K562 (cell line): ENCODE measurements at regions not wholly inside any gene's neighbourhood (a gene's known extent, or its start where the extent isn't known, plus 50 kb on each side); places are given as distances from the start of the nearest gene placed in this dataset.

Source experiments
- ATAC-seq: fragments of 200-7000 bp; cut with Tn5 transposase; 3 replicates; pipeline ENCODE4 v1.9.1; 2020; ENCODE audit warnings: moderate library complexity
- BruUV-seq: library from RNA; stranded (reverse); fragments of 400-500 nt; replicated peaks from 2 replicates; lab custom pipeline; 2021; lab: Mats Ljungman, UMichigan
- CTCF ChIA-PET: fragments of 300-600 bp; formaldehyde crosslinking; extraction: SDS; loops from one replicate; lab custom pipeline; 2021; ENCODE audit warnings: low intra/inter-chr PET ratio; lab: Yijun Ruan, JAX
- POLR2A ChIA-PET: fragments of 300-600, 350-650 bp; sonication (Branson Sonifier 250); formaldehyde crosslinking; extraction: SDS; loops from one replicate; lab custom pipeline; 2021; ENCODE audit warnings: antibody characterized with exemption, inconsistent platforms; lab: Yijun Ruan, JAX
- DNase-seq, 4 experiments: peaks; one replicate each; pipeline versions ENCODE4 v3.0.0 to v3.0.0-alpha.2; 2011 to 2018; ENCODE audit warnings: low spot score in 3 of 4, mixed read lengths in 3 of 4; ENCODE audit errors: extremely low read depth in 1 of 4
- FAIRE-seq: peaks from 2 replicates; lab custom pipeline; 2011; peaks lifted over from hg19 to GRCh38; lab: Jason Lieb, UNC
- H2AFZ ChIP-seq: 2 replicates; pipeline ENCODE4 v1.6.0; 2011; ENCODE audit warnings: low read depth, low read length, control low read depth, inconsistent platforms
- H3K27ac ChIP-seq: fragments of 200-600 bp; 3 replicates; pipeline ENCODE4 v1.8.0; 2011; ENCODE audit warnings: low read depth, mild to moderate bottlenecking, control low read depth, inconsistent platforms, low read length, moderate library complexity, mixed read lengths; ENCODE audit errors: extremely low read depth
- H3K27me3 ChIP-seq, 2 experiments: fragments of 300-600 bp in 1 of 2; 2 replicates in 1 of 2; 3 replicates in 1 of 2; pipeline versions ENCODE4 v1.6.0 to v1.8.0; 2011; ENCODE audit warnings: inconsistent platforms in 2 of 2, low read length in 2 of 2, mild to moderate bottlenecking in 1 of 2, mixed read lengths in 1 of 2, moderate library complexity in 1 of 2; ENCODE audit not compliant: control insufficient read depth in 2 of 2, insufficient read depth in 2 of 2
- H3K36me3 ChIP-seq: fragments of 300-600 bp; 3 replicates; pipeline ENCODE4 v1.8.0; 2011; ENCODE audit warnings: mild to moderate bottlenecking, low read length, inconsistent platforms; ENCODE audit not compliant: control insufficient read depth, insufficient read depth
- H3K4me1 ChIP-seq, 2 experiments: fragments of 200-600 bp in 1 of 2; replicated peaks in 1 of 2; 2 replicates in 1 of 2; 3 replicates in 1 of 2; pipeline versions ENCODE4 v1.5.1 to v1.8.0; 2011; ENCODE audit warnings: inconsistent platforms in 2 of 2, low read length in 2 of 2, mild to moderate bottlenecking in 1 of 2, mixed read lengths in 1 of 2, moderate library complexity in 1 of 2; ENCODE audit not compliant: control insufficient read depth in 2 of 2, insufficient read depth in 2 of 2
- H3K4me2 ChIP-seq: 2 replicates; pipeline ENCODE4 v1.6.1; 2011; ENCODE audit warnings: low read length, control low read depth, inconsistent platforms, mixed read lengths; ENCODE audit not compliant: insufficient read depth
- H3K4me3 ChIP-seq: fragments of 200-600 bp; sonication (generic), shearing (Covaris generic); 2 replicates; pipeline ENCODE4 v1.5.1; 2016; ENCODE audit warnings: control low read depth, inconsistent platforms
- H3K79me2 ChIP-seq: fragments of 200-600 bp; 3 replicates; pipeline ENCODE4 v1.8.0; 2011; ENCODE audit warnings: low read length, inconsistent platforms; ENCODE audit not compliant: control insufficient read depth, insufficient read depth
- H3K9ac ChIP-seq, 2 experiments: 2 replicates each; pipeline versions ENCODE4 v1.6.0 to v1.6.1; 2011; ENCODE audit warnings: low read depth in 2 of 2, low read length in 2 of 2, control low read depth in 1 of 2, inconsistent platforms in 1 of 2, mild to moderate bottlenecking in 1 of 2, mixed read lengths in 1 of 2; ENCODE audit not compliant: insufficient read depth in 1 of 2
- H3K9me1 ChIP-seq: one replicate; pipeline ENCODE4 v1.6.0; 2011; ENCODE audit warnings: inconsistent platforms, mild to moderate bottlenecking, low read length, moderate library complexity; ENCODE audit not compliant: control insufficient read depth, insufficient read depth
- H3K9me3 ChIP-seq: replicated peaks from 2 replicates; pipeline ENCODE4 v1.5.1; 2011; ENCODE audit warnings: low read depth, low read length, inconsistent platforms; ENCODE audit not compliant: control insufficient read depth, insufficient read depth
- H4K20me1 ChIP-seq: replicated peaks from 2 replicates; pipeline ENCODE4 v1.6.1; 2011; ENCODE audit warnings: low read length, inconsistent platforms, mixed read lengths; ENCODE audit not compliant: control insufficient read depth, insufficient read depth
- BHLHE40 ChIP-seq: IDR thresholded peaks from 2 replicates; pipeline ENCODE4 v1.6.1; 2011; ENCODE audit warnings: low read length, improper control_type of control experiment
- CCAR2 ChIP-seq: fragments of 200-400 bp; formaldehyde crosslinking; IDR thresholded peaks from 2 replicates; pipeline ENCODE4 v1.6.1; 2017; ENCODE audit warnings: mild to moderate bottlenecking, low read depth, low read length
- GATA2 ChIP-seq: sonication (generic); formaldehyde crosslinking; IDR thresholded peaks from 2 replicates; pipeline ENCODE4 v1.4.0; 2020; ENCODE audit warnings: mild to moderate bottlenecking, missing genetic modification reagents
- LEF1 ChIP-seq: fragments of 450-650 bp; IDR thresholded peaks from 2 replicates; pipeline ENCODE4 v1.6.1; 2016; ENCODE audit warnings: mild to moderate bottlenecking
- MCM2 ChIP-seq: fragments of 450-650 bp; IDR thresholded peaks from 2 replicates; pipeline ENCODE4 v1.6.1; 2017; ENCODE audit warnings: low read depth, mild to moderate bottlenecking
- MCM3 ChIP-seq: fragments of 450-650 bp; IDR thresholded peaks from 2 replicates; pipeline ENCODE4 v1.6.1; 2016
- NCOA4 ChIP-seq: fragments of 450-650 bp; IDR thresholded peaks from 2 replicates; pipeline ENCODE4 v1.6.1; 2018; ENCODE audit warnings: mild to moderate bottlenecking; ENCODE audit not compliant: partially characterized antibody
- NCOA6 ChIP-seq: fragments of 450-650 bp; IDR thresholded peaks from 2 replicates; pipeline ENCODE4 v1.6.1; 2017; ENCODE audit warnings: mild to moderate bottlenecking
- RAD21 ChIP-seq, 2 experiments: fragments of 250-450 bp in 1 of 2; fragments of 450-650 bp in 1 of 2; sonication (Bioruptor Pico) in 1 of 2; formaldehyde crosslinking in 1 of 2; IDR thresholded peaks in 1 of 2; conservative IDR thresholded peaks in 1 of 2; 2 replicates each; pipeline versions ENCODE4 v1.4.0 to v1.8.0; 2020 to 2022; ENCODE audit warnings: mild to moderate bottlenecking in 2 of 2, moderate library complexity in 1 of 2
- THRA ChIP-seq: fragments of 450-650 bp; IDR thresholded peaks from 2 replicates; pipeline ENCODE4 v1.6.1; 2017; ENCODE audit warnings: mild to moderate bottlenecking, moderate library complexity
- ZNF699 ChIP-seq: fragments of 250-450 bp; sonication (Bioruptor Pico); IDR thresholded peaks from 2 replicates; pipeline ENCODE4 v1.8.0; 2021; ENCODE audit warnings: mild to moderate bottlenecking, moderate library complexity; ENCODE audit not compliant: insufficient replicate concordance
- WGBS: fragments of 100-300 bp; shearing (Covaris generic); methylation state at CpG from one replicate; pipeline ENCODE4 v1.1.6; 2016; ENCODE audit warnings: low coverage, mixed read lengths; ENCODE audit not compliant: insufficient coverage; ENCODE audit errors: missing lambda C conversion rate; 5-methylcytosine and 5-hydroxymethylcytosine counted together
- in situ Hi-C: fragments of 300-500 bp; cut with MboI; formaldehyde crosslinking; loops from 4 replicates; pipeline ENCODE4 v1.15.0; 2018; ENCODE audit warnings: inconsistent platforms, mixed read lengths
- intact Hi-C: fragments of 100-400 bp; cut with micrococcal nuclease; formaldehyde crosslinking; loops from 2 replicates; pipeline ENCODE4 v1.14.2; 2022
- TF ChIP-seq, protein P1 (sequence below): fragments of 450-650 bp; conservative IDR thresholded peaks from 2 replicates; pipeline ENCODE4 v1.6.1; 2016; ENCODE audit warnings: missing genetic modification characterization, low read depth, mild to moderate bottlenecking, control low read depth, missing compliant biosample characterization
- TF ChIP-seq, protein P2 (sequence below): fragments of 450-650 bp; IDR thresholded peaks from 2 replicates; pipeline ENCODE4 v1.6.1; 2016; ENCODE audit warnings: low read depth

DNA sequence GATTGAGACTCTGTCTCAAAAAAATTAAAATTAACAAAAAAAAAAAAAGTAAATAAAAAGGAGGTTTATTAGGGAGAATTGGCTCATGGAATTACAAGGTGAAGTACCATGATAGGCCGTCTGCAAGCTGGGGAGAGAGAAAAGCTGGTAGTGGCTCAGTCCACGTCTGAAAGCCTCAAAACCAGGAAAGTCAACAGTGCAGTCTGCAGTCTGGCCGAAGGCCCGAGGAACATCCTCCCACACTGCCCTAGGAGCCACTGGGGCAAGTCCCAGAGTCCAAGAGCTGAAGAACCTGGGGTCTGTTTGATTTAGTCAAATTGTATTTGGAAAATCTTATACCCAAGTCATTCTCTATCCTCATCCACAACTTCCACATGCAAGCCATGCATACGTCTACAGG, 59.0 kb upstream of the RAB18 start:
- Histone ChIP-seq H3K4me3 (no peak overlapping the region), H3K4me2 (no peak overlapping the region), H3K9ac (no peak overlapping the region), H3K9me3 (no peaks in the 10 kb centered on the region), H4K20me1 (no peaks in the 10 kb centered on the region), H3K27me3 (no peaks in the 10 kb centered on the region), H2AFZ (no peak overlapping the region), H3K79me2 (no peaks in the 10 kb centered on the region), H3K4me1 (no peaks in the 10 kb centered on the region), H3K36me3 (no peaks in the 10 kb centered on the region), H3K27ac (no peak overlapping the region), H3K9me1 (no peaks in the 10 kb centered on the region)
- POLR2A ChIA-PET = no interaction called here
- DNase-seq (no peak), ATAC-seq (no peak), FAIRE-seq (no peak)
- CTCF ChIA-PET = interaction anchor here (0.7 to 1.9 kb wide), 4 partner anchors 212 to 1889 kb away, joined by 3 to 17 read pairs (median 4); no protein-coding TSS in a partner anchor
- in situ Hi-C loops (loop anchor here (5.0 to 10.0 kb wide), 2 partner anchors 212 to 790 kb away; no protein-coding TSS in a partner anchor), intact Hi-C loops (loop anchor here (5.0 kb wide), 3 partner anchors 112 to 797 kb away; no protein-coding TSS in a partner anchor)
- under 1% methylated on average over 5 of the region's 5 CpGs for WGBS
- no TSS peak for BruUV-seq
- TF ChIP-seq, protein P1, sequence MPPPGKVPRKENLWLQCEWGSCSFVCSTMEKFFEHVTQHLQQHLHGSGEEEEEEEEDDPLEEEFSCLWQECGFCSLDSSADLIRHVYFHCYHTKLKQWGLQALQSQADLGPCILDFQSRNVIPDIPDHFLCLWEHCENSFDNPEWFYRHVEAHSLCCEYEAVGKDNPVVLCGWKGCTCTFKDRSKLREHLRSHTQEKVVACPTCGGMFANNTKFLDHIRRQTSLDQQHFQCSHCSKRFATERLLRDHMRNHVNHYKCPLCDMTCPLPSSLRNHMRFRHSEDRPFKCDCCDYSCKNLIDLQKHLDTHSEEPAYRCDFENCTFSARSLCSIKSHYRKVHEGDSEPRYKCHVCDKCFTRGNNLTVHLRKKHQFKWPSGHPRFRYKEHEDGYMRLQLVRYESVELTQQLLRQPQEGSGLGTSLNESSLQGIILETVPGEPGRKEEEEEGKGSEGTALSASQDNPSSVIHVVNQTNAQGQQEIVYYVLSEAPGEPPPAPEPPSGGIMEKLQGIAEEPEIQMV (tag) = no peak
- TF ChIP-seq BHLHE40 = no peak
- TF ChIP-seq, protein P2, sequence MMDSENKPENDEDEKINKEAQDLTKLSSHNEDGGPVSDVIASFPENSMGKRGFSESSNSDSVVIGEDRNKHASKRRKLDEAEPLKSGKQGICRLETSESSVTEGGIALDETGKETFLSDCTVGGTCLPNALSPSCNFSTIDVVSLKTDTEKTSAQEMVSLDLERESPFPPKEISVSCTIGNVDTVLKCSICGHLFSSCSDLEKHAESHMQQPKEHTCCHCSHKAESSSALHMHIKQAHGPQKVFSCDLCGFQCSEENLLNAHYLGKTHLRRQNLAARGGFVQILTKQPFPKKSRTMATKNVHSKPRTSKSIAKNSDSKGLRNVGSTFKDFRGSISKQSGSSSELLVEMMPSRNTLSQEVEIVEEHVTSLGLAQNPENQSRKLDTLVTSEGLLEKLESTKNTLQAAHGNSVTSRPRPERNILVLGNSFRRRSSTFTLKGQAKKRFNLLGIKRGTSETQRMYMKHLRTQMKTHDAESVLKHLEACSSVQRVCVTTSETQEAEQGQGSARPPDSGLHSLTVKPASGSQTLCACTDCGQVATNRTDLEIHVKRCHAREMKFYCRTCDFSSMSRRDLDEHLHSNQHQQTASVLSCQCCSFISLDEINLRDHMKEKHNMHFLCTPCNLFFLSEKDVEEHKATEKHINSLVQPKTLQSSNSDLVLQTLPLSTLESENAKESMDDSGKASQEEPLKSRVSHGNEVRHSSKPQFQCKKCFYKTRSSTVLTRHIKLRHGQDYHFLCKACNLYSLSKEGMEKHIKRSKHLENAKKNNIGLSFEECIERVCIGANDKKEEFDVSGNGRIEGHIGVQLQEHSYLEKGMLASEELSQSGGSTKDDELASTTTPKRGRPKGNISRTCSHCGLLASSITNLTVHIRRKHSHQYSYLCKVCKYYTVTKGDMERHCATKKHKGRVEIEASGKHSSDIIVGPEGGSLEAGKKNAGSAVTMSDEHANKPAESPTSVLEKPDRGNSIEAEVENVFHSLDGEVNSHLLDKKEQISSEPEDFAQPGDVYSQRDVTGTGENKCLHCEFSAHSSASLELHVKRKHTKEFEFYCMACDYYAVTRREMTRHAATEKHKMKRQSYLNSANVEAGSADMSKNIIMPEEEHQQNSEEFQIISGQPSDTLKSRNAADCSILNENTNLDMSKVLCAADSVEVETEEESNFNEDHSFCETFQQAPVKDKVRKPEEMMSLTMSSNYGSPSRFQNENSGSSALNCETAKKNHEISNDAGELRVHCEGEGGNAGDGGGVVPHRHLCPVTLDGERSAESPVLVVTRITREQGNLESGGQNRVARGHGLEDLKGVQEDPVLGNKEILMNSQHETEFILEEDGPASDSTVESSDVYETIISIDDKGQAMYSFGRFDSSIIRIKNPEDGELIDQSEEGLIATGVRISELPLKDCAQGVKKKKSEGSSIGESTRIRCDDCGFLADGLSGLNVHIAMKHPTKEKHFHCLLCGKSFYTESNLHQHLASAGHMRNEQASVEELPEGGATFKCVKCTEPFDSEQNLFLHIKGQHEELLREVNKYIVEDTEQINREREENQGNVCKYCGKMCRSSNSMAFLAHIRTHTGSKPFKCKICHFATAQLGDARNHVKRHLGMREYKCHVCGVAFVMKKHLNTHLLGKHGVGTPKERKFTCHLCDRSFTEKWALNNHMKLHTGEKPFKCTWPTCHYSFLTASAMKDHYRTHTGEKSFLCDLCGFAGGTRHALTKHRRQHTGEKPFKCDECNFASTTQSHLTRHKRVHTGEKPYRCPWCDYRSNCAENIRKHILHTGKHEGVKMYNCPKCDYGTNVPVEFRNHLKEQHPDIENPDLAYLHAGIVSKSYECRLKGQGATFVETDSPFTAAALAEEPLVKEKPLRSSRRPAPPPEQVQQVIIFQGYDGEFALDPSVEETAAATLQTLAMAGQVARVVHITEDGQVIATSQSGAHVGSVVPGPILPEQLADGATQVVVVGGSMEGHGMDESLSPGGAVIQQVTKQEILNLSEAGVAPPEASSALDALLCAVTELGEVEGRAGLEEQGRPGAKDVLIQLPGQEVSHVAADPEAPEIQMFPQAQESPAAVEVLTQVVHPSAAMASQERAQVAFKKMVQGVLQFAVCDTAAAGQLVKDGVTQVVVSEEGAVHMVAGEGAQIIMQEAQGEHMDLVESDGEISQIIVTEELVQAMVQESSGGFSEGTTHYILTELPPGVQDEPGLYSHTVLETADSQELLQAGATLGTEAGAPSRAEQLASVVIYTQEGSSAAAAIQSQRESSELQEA = no peak
- no peak for TF ChIP-seq MCM3
- TF ChIP-seq MCM2 = no peak
- TF ChIP-seq THRA = no peak
- no peak for TF ChIP-seq LEF1
- no peak for TF ChIP-seq GATA2 (CRISPR knock-in tag)
- no peak for TF ChIP-seq NCOA6
- no peak for TF ChIP-seq CCAR2
- TF ChIP-seq RAD21 (CRISPR knock-in tag; conservative IDR thresholded peaks at IDR 0.05 in 1 of 2, IDR thresholded peaks at IDR 0.05 in 1 of 2) = no peak
- TF ChIP-seq NCOA4 = no peak
- no peak for TF ChIP-seq ZNF699 (CRISPR knock-in tag)
